PC-3 (cell line): ENCODE measurements at regions not wholly inside any gene's neighbourhood (a gene's known extent, or its start where the extent isn't known, plus 50 kb on each side); places are given as distances from the start of the nearest gene placed in this dataset.

Source experiments
- ATAC-seq: fragments of 200-7000 bp; cut with Tn5 transposase; 2 replicates; pipeline ENCODE4 v1.9.1; 2020; ENCODE audit warnings: mild to moderate bottlenecking, moderate library complexity
- BruUV-seq: library from RNA; stranded (reverse); fragments of 400-500 nt; replicated peaks from 2 replicates; lab custom pipeline; 2021; lab: Mats Ljungman, UMichigan
- CTCF ChIA-PET: fragments of 300-600 bp; sonication (Branson Sonifier 250); formaldehyde crosslinking; loops from one replicate; lab custom pipeline; 2022; ENCODE audit warnings: antibody characterized with exemption; lab: Charles Lee
- POLR2A ChIA-PET: fragments of 300-600 bp; sonication (Branson Sonifier 250); formaldehyde crosslinking; loops from one replicate; lab custom pipeline; 2022; ENCODE audit warnings: antibody characterized with exemption; ENCODE audit not compliant: unreplicated experiment; lab: Charles Lee
- DNase-seq: peaks from one replicate; pipeline ENCODE4 v3.0.0-alpha.2; 2015
- H2AFZ ChIP-seq: fragments of 300-600 bp; sonication (generic); 2 replicates; pipeline ENCODE4 v1.6.0; 2016; ENCODE audit warnings: antibody characterized with exemption, low read length
- H3F3A ChIP-seq: fragments of 300-600 bp; sonication (generic); one replicate; pipeline ENCODE4 v1.6.0; 2017; ENCODE audit warnings: antibody characterized with exemption, low read length, control low read depth, mild to moderate bottlenecking; ENCODE audit not compliant: unreplicated experiment
- H3K27ac ChIP-seq: fragments of 300-600 bp; sonication (generic); 2 replicates; pipeline ENCODE4 v1.5.1; 2016; ENCODE audit warnings: mild to moderate bottlenecking, low read length
- H3K27me3 ChIP-seq: fragments of 300-600 bp; sonication (generic); 2 replicates; pipeline ENCODE4 v1.6.1; 2016; ENCODE audit warnings: low read length, mixed read lengths
- H3K36me3 ChIP-seq: fragments of 300-600 bp; sonication (generic); 2 replicates; pipeline ENCODE4 v1.6.1; 2016; ENCODE audit warnings: low read depth, mixed run types, low read length, mixed read lengths
- H3K4me1 ChIP-seq: fragments of 300-600 bp; sonication (generic); 2 replicates; pipeline ENCODE4 v1.5.1; 2016; ENCODE audit warnings: low read length; ENCODE audit not compliant: insufficient read depth
- H3K4me2 ChIP-seq: fragments of 300-600 bp; sonication (generic); 2 replicates; pipeline ENCODE4 v1.6.0; 2016; ENCODE audit warnings: low read length
- H3K4me3 ChIP-seq: fragments of 300-600 bp; sonication (generic); 2 replicates; pipeline ENCODE4 v1.5.1; 2016; ENCODE audit warnings: mild to moderate bottlenecking, low read length, mixed read lengths
- H3K79me2 ChIP-seq: fragments of 300-600 bp; sonication (generic); 2 replicates; pipeline ENCODE4 v1.6.1; 2017; ENCODE audit warnings: low read length, mixed read lengths
- H3K9ac ChIP-seq: fragments of 300-600 bp; sonication (generic); 2 replicates; pipeline ENCODE4 v1.6.0; 2016; ENCODE audit warnings: mild to moderate bottlenecking, low read length
- H3K9me2 ChIP-seq: fragments of 300-600 bp; sonication (generic); replicated peaks from 2 replicates; pipeline ENCODE4 v1.6.1; 2016; ENCODE audit warnings: mixed run types, low read length, mixed read lengths
- H3K9me3 ChIP-seq: fragments of 300-600 bp; sonication (generic); 2 replicates; pipeline ENCODE4 v1.6.1; 2016; ENCODE audit warnings: low read length, mixed read lengths
- H4K20me1 ChIP-seq: fragments of 300-600 bp; sonication (generic); 2 replicates; pipeline ENCODE4 v1.6.1; 2016; ENCODE audit warnings: low read length, mixed read lengths
- CTCF ChIP-seq: fragments of 300-600 bp; sonication (generic); conservative IDR thresholded peaks from 2 replicates; pipeline ENCODE4 v1.5.1; 2017; ENCODE audit warnings: antibody characterized with exemption, low read depth, mild to moderate bottlenecking, low read length
- EZH2 ChIP-seq: fragments of 300-600 bp; sonication (generic); IDR thresholded peaks from one replicate; pipeline ENCODE4 v1.6.1; 2017; ENCODE audit warnings: antibody characterized with exemption, mild to moderate bottlenecking, low read length; ENCODE audit not compliant: unreplicated experiment
- EZH2phosphoT487 ChIP-seq: fragments of 300-600 bp; sonication (generic); IDR thresholded peaks from 2 replicates; pipeline ENCODE4 v1.6.1; 2018; ENCODE audit warnings: mild to moderate bottlenecking, antibody characterized with exemption, low read length, borderline replicate concordance
- intact Hi-C: fragments of 100-400 bp; cut with micrococcal nuclease; formaldehyde crosslinking; loops from 2 replicates; pipeline ENCODE4 v1.9.0; 2023

- 0 out of 2 replicates have a peak, but pooled peaks cover 14% of the 10 kb centered on the region for H3K4me1 ChIP-seq
- H3K36me3 ChIP-seq, result no peaks in the 10 kb centered on the region
- intact Hi-C loops, result no loop called here
- ChIA-PET POLR2A (no interaction called here), CTCF (no interaction called here)
- no peaks in the 10 kb centered on the region for H3F3A ChIP-seq
- no TSS peak for BruUV-seq
- no peak overlapping the region for H3K4me2 ChIP-seq
- no peaks in the 10 kb centered on the region for H3K9me3 ChIP-seq
- no peaks in the 10 kb centered on the region for H4K20me1 ChIP-seq
- H2AFZ ChIP-seq, result no peak overlapping the region
- no peak overlapping the region for H3K9ac ChIP-seq
- no peaks in the 10 kb centered on the region for H3K9me2 ChIP-seq
- no peak for DNase-seq
- H3K4me3 ChIP-seq, result no peak overlapping the region
- TF ChIP-seq CTCF, result no peak
- no peak for TF ChIP-seq EZH2
- no peak for TF ChIP-seq EZH2phosphoT487
- H3K27me3 ChIP-seq, result no peaks in the 10 kb centered on the region
- no peak for ATAC-seq
- no peaks in the 10 kb centered on the region for H3K79me2 ChIP-seq
- no peak overlapping the region for H3K27ac ChIP-seq
Observed at GRCh38 chr6:105988812-105989577, 97.1 kb upstream of the PRDM1 start.

DNA sequence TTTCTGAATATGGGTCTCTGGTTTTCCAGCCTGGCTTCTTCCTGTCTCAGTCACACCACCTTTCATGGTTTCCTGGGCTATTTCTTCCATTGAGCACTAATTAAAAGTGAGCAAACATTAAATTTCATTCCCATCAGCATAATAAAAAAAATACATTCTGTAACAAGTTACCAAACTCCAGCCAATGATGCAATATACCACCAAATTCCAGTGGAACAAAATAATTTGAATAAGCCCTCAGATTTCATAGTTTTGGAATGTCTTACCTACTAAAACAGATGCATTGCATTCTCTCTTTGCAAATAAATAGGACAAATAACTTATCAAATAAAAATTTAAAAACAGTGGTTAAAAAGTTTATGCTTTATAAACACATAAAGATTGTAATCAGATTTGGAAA, 97.8 kb upstream of the PRDM1 start:
- H3K27ac ChIP-seq, result no peak overlapping the region
- H2AFZ ChIP-seq, result no peak overlapping the region
- no TSS peak for BruUV-seq
- ChIA-PET CTCF (no interaction called here), POLR2A (no interaction called here)
- intact Hi-C loops, result no loop called here
- no peaks in the 10 kb centered on the region for H3K9me3 ChIP-seq
- H3K36me3 ChIP-seq, result no peaks in the 10 kb centered on the region
- no peaks in the 10 kb centered on the region for H4K20me1 ChIP-seq
- no peak overlapping the region for H3K9ac ChIP-seq
- no peak overlapping the region for H3K4me2 ChIP-seq
- H3K79me2 ChIP-seq, result no peaks in the 10 kb centered on the region
- DNase-seq, result no peak
- H3K4me3 ChIP-seq, result no peak overlapping the region
- no peak for ATAC-seq
- no peaks in the 10 kb centered on the region for H3K9me2 ChIP-seq
- 0 out of 2 replicates have a peak, but pooled peaks cover 14% of the 10 kb centered on the region for H3K4me1 ChIP-seq
- no peaks in the 10 kb centered on the region for H3F3A ChIP-seq
- TF ChIP-seq EZH2 (no peak), EZH2phosphoT487 (no peak), CTCF (no peak)
- H3K27me3 ChIP-seq, result no peaks in the 10 kb centered on the region

DNA sequence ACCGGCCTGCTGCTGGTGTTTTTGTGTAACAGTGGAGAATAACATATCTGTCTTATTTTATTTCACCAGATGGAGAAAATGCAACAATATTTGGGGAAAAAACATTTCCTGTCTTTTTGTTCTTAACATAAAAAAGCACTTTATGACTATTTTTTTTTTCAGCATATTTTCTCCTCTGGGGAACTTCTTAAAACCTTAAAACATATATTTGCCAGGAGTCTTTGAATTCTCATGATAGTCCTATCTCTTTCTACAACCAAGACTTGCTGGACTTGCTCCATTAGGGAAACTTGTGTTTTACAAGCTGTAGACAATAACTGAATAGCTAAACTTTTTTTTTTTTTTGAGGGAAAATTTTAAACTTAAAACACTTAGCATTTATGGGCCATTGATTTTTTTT, 98.6 kb upstream of the PRDM1 start:
- no TSS peak for BruUV-seq
- H3K4me1 ChIP-seq, result 0 out of 2 replicates have a peak, but pooled peaks cover 11% of the 10 kb centered on the region
- no peaks in the 10 kb centered on the region for H4K20me1 ChIP-seq
- H2AFZ ChIP-seq, result no peak overlapping the region
- H3F3A ChIP-seq, result no peaks in the 10 kb centered on the region
- H3K79me2 ChIP-seq, result no peaks in the 10 kb centered on the region
- TF ChIP-seq CTCF, result no peak
- TF ChIP-seq EZH2phosphoT487, result no peak
- TF ChIP-seq EZH2, result no peak
- H3K36me3 ChIP-seq, result no peaks in the 10 kb centered on the region
- ATAC-seq, result no peak
- CTCF ChIA-PET, result no interaction called here
- POLR2A ChIA-PET, result no interaction called here
- H3K27me3 ChIP-seq, result no peaks in the 10 kb centered on the region
- no peak overlapping the region for H3K4me2 ChIP-seq
- no peak for DNase-seq
- H3K9me3 ChIP-seq, result no peaks in the 10 kb centered on the region
- H3K9ac ChIP-seq, result no peak overlapping the region
- no peaks in the 10 kb centered on the region for H3K9me2 ChIP-seq
- intact Hi-C loops, result no loop called here
- H3K4me3 ChIP-seq, result no peak overlapping the region
- no peak overlapping the region for H3K27ac ChIP-seq
